Neural progenitor cell (in vitro differentiated cells): ENCODE measurements at regions not wholly inside any gene's neighbourhood (a gene's known extent, or its start where the extent isn't known, plus 50 kb on each side); places are given as distances from the start of the nearest gene placed in this dataset.

ENCODE experiments used
- DNase-seq: peaks from one replicate; pipeline ENCODE4 v3.0.0-alpha.2; 2016; ENCODE audit warnings: low spot score
- H2AFZ ChIP-seq: fragments of 200-600 bp; sonication (generic); replicated peaks from 2 replicates; pipeline ENCODE4 v1.6.1; 2016; ENCODE audit warnings: antibody characterized with exemption
- H3F3A ChIP-seq: fragments of 200-600 bp; sonication (generic); 2 replicates; pipeline ENCODE4 v1.6.1; 2016; ENCODE audit warnings: antibody characterized with exemption, low read depth
- H3K27ac ChIP-seq: fragments of 200-600 bp; sonication (generic); 2 replicates; pipeline ENCODE4 v1.5.1; 2016; ENCODE audit warnings: mild to moderate bottlenecking
- H3K27me3 ChIP-seq: fragments of 200-600 bp; sonication (generic); 2 replicates; pipeline ENCODE4 v1.6.1; 2016; ENCODE audit warnings: mild to moderate bottlenecking, moderate library complexity
- H3K36me3 ChIP-seq: fragments of 200-600 bp; sonication (generic); 2 replicates; pipeline ENCODE4 v1.5.1; 2016
- H3K4me1 ChIP-seq: fragments of 200-600 bp; sonication (generic); 2 replicates; pipeline ENCODE4 v1.6.1; 2016; ENCODE audit warnings: mixed run types
- H3K4me2 ChIP-seq: fragments of 200-600 bp; sonication (generic); 2 replicates; pipeline ENCODE4 v1.6.1; 2016
- H3K4me3 ChIP-seq: fragments of 200-600 bp; sonication (generic); 2 replicates; pipeline ENCODE4 v1.5.1; 2016
- H3K79me2 ChIP-seq: fragments of 200-600 bp; sonication (generic); 2 replicates; pipeline ENCODE4 v1.6.1; 2016; ENCODE audit warnings: low read depth
- H3K9ac ChIP-seq: fragments of 200-600 bp; sonication (generic); 2 replicates; pipeline ENCODE4 v1.6.1; 2016
- H3K9me3 ChIP-seq: fragments of 200-600 bp; sonication (generic); 2 replicates; pipeline ENCODE4 v1.5.1; 2016; ENCODE audit warnings: low read depth
- H4K20me1 ChIP-seq: fragments of 200-600 bp; sonication (generic); 2 replicates; pipeline ENCODE4 v1.6.1; 2016; ENCODE audit warnings: low read depth
- H3K27ac Mint-ChIP-seq: 3 replicates; pipeline ENCODE4 v1.8.0; 2021; ENCODE audit warnings: mixed read lengths
- H3K27me3 Mint-ChIP-seq: 2 replicates; pipeline ENCODE4 v1.8.0; 2022; ENCODE audit warnings: low read depth, mild to moderate bottlenecking, inconsistent platforms, moderate library complexity, mixed read lengths; ENCODE audit not compliant: insufficient read depth
- H3K36me3 Mint-ChIP-seq: 3 replicates; pipeline ENCODE4 v1.8.0; 2021; ENCODE audit warnings: mixed read lengths
- H3K4me1 Mint-ChIP-seq: 3 replicates; pipeline ENCODE4 v1.8.0; 2021; ENCODE audit warnings: mixed read lengths
- H3K4me3 Mint-ChIP-seq: 3 replicates; pipeline ENCODE4 v1.8.0; 2021; ENCODE audit warnings: mild to moderate bottlenecking, moderate library complexity, mixed read lengths
- H3K9me3 Mint-ChIP-seq: 3 replicates; pipeline ENCODE4 v1.8.0; 2020; ENCODE audit warnings: mixed read lengths
- CTCF ChIP-seq: fragments of 200-600 bp; sonication (generic); IDR thresholded peaks from 2 replicates; pipeline ENCODE4 v1.5.1; 2017; ENCODE audit warnings: antibody characterized with exemption, mild to moderate bottlenecking
- EZH2 ChIP-seq: fragments of 200-600 bp; sonication (generic); IDR thresholded peaks from 2 replicates; pipeline ENCODE4 v1.6.1; 2017; ENCODE audit warnings: antibody characterized with exemption, mild to moderate bottlenecking, moderate library complexity
- EZH2phosphoT487 ChIP-seq: fragments of 200-600 bp; sonication (generic); IDR thresholded peaks from 2 replicates; pipeline ENCODE4 v1.6.1; 2017; ENCODE audit warnings: antibody characterized with exemption

DNA sequence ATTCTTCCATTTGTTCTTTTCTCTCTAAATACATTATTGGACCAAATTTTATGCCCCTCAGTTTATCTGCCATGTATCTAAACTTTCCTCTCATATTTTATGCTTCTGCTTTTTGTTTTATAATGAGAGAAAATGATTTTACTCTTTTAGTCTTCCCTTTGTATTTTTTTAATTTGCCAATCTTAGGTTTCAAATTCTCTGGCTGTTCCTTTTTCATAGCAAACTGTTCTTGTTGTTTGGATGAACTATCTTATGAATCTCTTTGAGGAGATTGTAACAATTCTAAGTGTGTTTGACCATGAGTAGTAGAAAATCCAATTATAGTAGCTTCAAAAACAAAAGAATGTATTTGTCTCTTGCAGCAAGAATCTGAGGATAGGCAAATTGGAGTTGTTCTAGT is 290.5 kb downstream of the NDFIP2 start:
- no peaks in the 10 kb centered on the region for H3K27me3 ChIP-seq
- Mint-ChIP-seq H3K36me3 (peaks cover 22% of the 10 kb centered on the region), H3K27ac (no peak overlapping the region), H3K4me3 (no peak overlapping the region), H3K9me3 (peaks cover 39% of the 10 kb centered on the region), H3K27me3 (peaks cover 3% of the 10 kb centered on the region), H3K4me1 (peaks cover 14% of the 10 kb centered on the region)
- H4K20me1 ChIP-seq, result no peaks in the 10 kb centered on the region
- no peaks in the 10 kb centered on the region for H3K79me2 ChIP-seq
- H3K9me3 ChIP-seq, result no peaks in the 10 kb centered on the region
- H3F3A ChIP-seq, result no peaks in the 10 kb centered on the region
- H3K36me3 ChIP-seq, result no peaks in the 10 kb centered on the region
- H2AFZ ChIP-seq, result no peak overlapping the region
- H3K4me1 ChIP-seq, result peaks cover 11% of the 10 kb centered on the region
- no peak overlapping the region for H3K9ac ChIP-seq
- no peak for TF ChIP-seq CTCF
- no peak overlapping the region for H3K27ac ChIP-seq
- H3K4me2 ChIP-seq, result no peak overlapping the region
- H3K4me3 ChIP-seq, result no peak overlapping the region
- DNase-seq, result no peak

- no peak for DNase-seq
- Histone ChIP-seq H3K4me1 (no peaks in the 10 kb centered on the region), H3K27me3 (no peaks in the 10 kb centered on the region), H4K20me1 (no peaks in the 10 kb centered on the region), H3F3A (no peaks in the 10 kb centered on the region), H3K79me2 (no peaks in the 10 kb centered on the region), H3K9ac (no peak overlapping the region), H3K27ac (no peak overlapping the region), H3K4me2 (no peak overlapping the region), H3K9me3 (no peaks in the 10 kb centered on the region), H2AFZ (no peak overlapping the region), H3K4me3 (no peak overlapping the region), H3K36me3 (no peaks in the 10 kb centered on the region)
- TF ChIP-seq CTCF (no peak), EZH2phosphoT487 (no peak), EZH2 (no peak)
- Mint-ChIP-seq H3K4me1 (peaks cover 8% of the 10 kb centered on the region), H3K27me3 (peaks cover 3% of the 10 kb centered on the region), H3K36me3 (peaks cover 22% of the 10 kb centered on the region), H3K9me3 (peaks cover 45% of the 10 kb centered on the region), H3K27ac (no peak overlapping the region), H3K4me3 (no peak overlapping the region)
These were observed 289.1 kb downstream of the NDFIP2 start for GRCh38 chr13:79770056-79770455.

DNA sequence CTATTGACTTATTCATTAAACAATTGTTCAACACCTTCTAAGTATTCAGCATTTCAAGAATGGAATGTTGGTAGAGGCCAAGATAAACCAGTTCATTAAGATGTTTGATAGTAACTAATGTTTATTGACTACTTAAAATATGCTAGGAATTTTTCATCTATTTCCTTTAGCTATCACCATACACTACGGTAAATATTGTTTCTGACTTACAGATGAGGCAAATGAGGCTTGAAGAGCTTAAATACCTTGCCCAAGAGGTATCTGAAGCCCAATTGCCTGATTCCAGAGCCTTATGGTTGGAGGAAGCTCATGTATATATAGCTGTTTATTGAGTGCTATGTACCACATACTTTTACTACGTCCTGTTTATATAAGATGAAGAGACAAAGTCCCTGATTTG is 286.2 kb downstream of the NDFIP2 start:
- H3K36me3 Mint-ChIP-seq, result peaks cover 12% of the 10 kb centered on the region
- Histone ChIP-seq H3K9ac (no peak overlapping the region), H3K4me3 (no peak overlapping the region), H3K4me2 (no peak overlapping the region), H2AFZ (no peak overlapping the region), H3F3A (no peaks in the 10 kb centered on the region), H3K9me3 (no peaks in the 10 kb centered on the region), H3K36me3 (no peaks in the 10 kb centered on the region), H3K27ac (no peak overlapping the region), H3K27me3 (no peaks in the 10 kb centered on the region), H3K79me2 (no peaks in the 10 kb centered on the region), H4K20me1 (no peaks in the 10 kb centered on the region), H3K4me1 (no peaks in the 10 kb centered on the region)
- no peaks in the 10 kb centered on the region for H3K4me1 Mint-ChIP-seq
- H3K27me3 Mint-ChIP-seq, result peaks cover 3% of the 10 kb centered on the region
- no peak for DNase-seq
- H3K27ac Mint-ChIP-seq, result no peak overlapping the region
- no peak overlapping the region for H3K4me3 Mint-ChIP-seq
- peaks cover 27% of the 10 kb centered on the region for H3K9me3 Mint-ChIP-seq
- TF ChIP-seq CTCF, result no peak
- TF ChIP-seq EZH2phosphoT487, result no peak
- TF ChIP-seq EZH2, result no peak

- Histone ChIP-seq H3K4me2 (no peak overlapping the region), H3K4me1 (no peaks in the 10 kb centered on the region), H4K20me1 (no peaks in the 10 kb centered on the region), H3K36me3 (no peaks in the 10 kb centered on the region), H2AFZ (no peak overlapping the region), H3K79me2 (no peaks in the 10 kb centered on the region), H3F3A (no peaks in the 10 kb centered on the region), H3K9ac (no peak overlapping the region), H3K27me3 (no peaks in the 10 kb centered on the region), H3K4me3 (no peak overlapping the region), H3K27ac (no peak overlapping the region), H3K9me3 (peaks cover under 1% of the 10 kb centered on the region)
- peaks cover 30% of the 10 kb centered on the region for H3K9me3 Mint-ChIP-seq
- H3K4me3 Mint-ChIP-seq, result no peak overlapping the region
- H3K4me1 Mint-ChIP-seq, result no peaks in the 10 kb centered on the region
- H3K36me3 Mint-ChIP-seq, result peaks cover 10% of the 10 kb centered on the region
- no peak overlapping the region for H3K27ac Mint-ChIP-seq
- no peaks in the 10 kb centered on the region for H3K27me3 Mint-ChIP-seq
- DNase-seq, result no peak
- TF ChIP-seq EZH2, result no peak
- TF ChIP-seq EZH2phosphoT487, result no peak
These were observed 284.4 kb downstream of the NDFIP2 start for GRCh38 chr13:79765331-79765730.
